UCSD-AML1 (cell line): ENCODE measurements at regions not wholly inside any gene's neighbourhood (a gene's known extent, or its start where the extent isn't known, plus 50 kb on each side); places are given as distances from the start of the nearest gene placed in this dataset.
"Not testable (repeated sequence)": the region's sequence is repeated elsewhere in the genome, so short reads cannot be mapped to it uniquely, and the experiment has no call there.

Experiments
- DNase-seq: peaks from one replicate; lab custom pipeline; 2025; ENCODE audit not compliant: unreplicated experiment; lab: John Stamatoyannopoulos, UW

- DNase-seq, result no peak
Observed at GRCh38 chr1:73772941-73773340, 425.0 kb downstream of the LRRIQ3 start.

GRCh38 chr1:73771396-73771795, 426.6 kb downstream of the LRRIQ3 start:
- no peak for DNase-seq

- DNase-seq, result no peak
Observed at GRCh38 chr1:73770109-73770905, 427.7 kb downstream of the LRRIQ3 start.

- DNase-seq, result no peak
Observed at GRCh38 chr1:73766786-73767348, 431.1 kb downstream of the LRRIQ3 start.

- DNase-seq, result no peak
Observed at GRCh38 chr1:73765551-73766233, 432.3 kb downstream of the LRRIQ3 start.

- no peak for DNase-seq
Observed at GRCh38 chr1:73761559-73761958, 436.4 kb downstream of the LRRIQ3 start.

- no peak for DNase-seq
Observed at GRCh38 chr1:73759011-73759410, 439.0 kb downstream of the LRRIQ3 start.

GRCh38 chr1:73756817-73757216, 441.2 kb downstream of the LRRIQ3 start:
- DNase-seq, result no peak

- DNase-seq, result no peak
Observed at GRCh38 chr1:73755649-73756048, 442.3 kb downstream of the LRRIQ3 start.

- DNase-seq, result no peak
Observed at GRCh38 chr1:73749996-73750395, 448.0 kb downstream of the LRRIQ3 start.

- DNase-seq, result no peak
Observed at GRCh38 chr1:73744985-73745384, 453.0 kb downstream of the LRRIQ3 start.

GRCh38 chr1:73736125-73736524, 461.9 kb downstream of the LRRIQ3 start:
- no peak for DNase-seq

- no peak for DNase-seq
Observed at GRCh38 chr1:73727036-73727435, 470.9 kb downstream of the LRRIQ3 start.

- no peak for DNase-seq
Observed at GRCh38 chr1:73722055-73722454, 475.9 kb downstream of the LRRIQ3 start.

GRCh38 chr1:73717976-73718375, 480.0 kb downstream of the LRRIQ3 start:
- DNase-seq, result no peak

GRCh38 chr1:73711089-73711488, 486.9 kb downstream of the LRRIQ3 start:
- DNase-seq, result no peak

- DNase-seq, result no peak
Observed at GRCh38 chr1:73701826-73702225, 496.1 kb downstream of the LRRIQ3 start.

- no peak for DNase-seq
Observed at GRCh38 chr1:73676186-73676585, 521.8 kb downstream of the LRRIQ3 start.

- no peak for DNase-seq
Observed at GRCh38 chr1:73674945-73675561, 522.9 kb downstream of the LRRIQ3 start.

GRCh38 chr1:73673971-73674370, 524.0 kb downstream of the LRRIQ3 start:
- DNase-seq, result no peak

- DNase-seq, result no peak
Observed at GRCh38 chr1:73671530-73671929, 526.4 kb downstream of the LRRIQ3 start.

- DNase-seq, result not testable (repeated sequence)
Observed at GRCh38 chr1:73667959-73668358, 530.0 kb downstream of the LRRIQ3 start.
